GM23338 (cell line): ENCODE measurements at regions not wholly inside any gene's neighbourhood (a gene's known extent, or its start where the extent isn't known, plus 50 kb on each side); places are given as distances from the start of the nearest gene placed in this dataset.

ENCODE experiments used
- ATAC-seq: fragments of 200-7000 bp; cut with Tn5 transposase; 3 replicates; pipeline ENCODE4 v1.9.1; 2020
- DNase-seq: peaks from one replicate; pipeline ENCODE4 v3.0.0-alpha.2; 2015; ENCODE audit warnings: low spot score
- H2AFZ ChIP-seq: fragments of 200-600 bp; sonication (generic); 2 replicates; pipeline ENCODE4 v1.8.0; 2016; ENCODE audit warnings: antibody characterized with exemption, mild to moderate bottlenecking, moderate library complexity
- H3F3A ChIP-seq: fragments of 200-600 bp; sonication (generic); replicated peaks from 2 replicates; pipeline ENCODE4 v1.8.0; 2017; ENCODE audit warnings: antibody characterized with exemption, mixed run types, low read depth
- H3K27ac ChIP-seq: fragments of 200-600 bp; sonication (generic); 2 replicates; pipeline ENCODE4 v1.6.1; 2016; ENCODE audit warnings: low read depth
- H3K27me3 ChIP-seq: fragments of 200-600 bp; sonication (generic); 2 replicates; pipeline ENCODE4 v1.8.0; 2016; ENCODE audit warnings: mild to moderate bottlenecking, mixed run types, moderate library complexity; ENCODE audit not compliant: insufficient read depth
- H3K36me3 ChIP-seq: fragments of 200-600 bp; sonication (generic); 2 replicates; pipeline ENCODE4 v1.8.0; 2016; ENCODE audit warnings: mild to moderate bottlenecking; ENCODE audit not compliant: insufficient read depth
- H3K4me1 ChIP-seq: fragments of 200-600 bp; sonication (generic); 2 replicates; pipeline ENCODE4 v1.8.0; 2016; ENCODE audit warnings: mild to moderate bottlenecking, moderate library complexity; ENCODE audit not compliant: insufficient read depth
- H3K4me2 ChIP-seq: fragments of 200-600 bp; sonication (generic); 2 replicates; pipeline ENCODE4 v1.7.1; 2017; ENCODE audit warnings: mixed run types
- H3K4me3 ChIP-seq: fragments of 200-600 bp; sonication (generic); 2 replicates; pipeline ENCODE4 v1.6.1; 2016; ENCODE audit warnings: mixed run types
- H3K79me2 ChIP-seq: fragments of 200-600 bp; sonication (generic); replicated peaks from 2 replicates; pipeline ENCODE4 v1.8.0; 2017; ENCODE audit warnings: mild to moderate bottlenecking; ENCODE audit not compliant: insufficient read depth
- H3K9me2 ChIP-seq: fragments of 200-600 bp; sonication (generic); 2 replicates; pipeline ENCODE4 v1.8.0; 2017; ENCODE audit not compliant: insufficient read depth
- H4K20me1 ChIP-seq: fragments of 200-600 bp; sonication (generic); replicated peaks from 2 replicates; pipeline ENCODE4 v1.8.0; 2017; ENCODE audit warnings: mild to moderate bottlenecking; ENCODE audit not compliant: insufficient read depth
- H3K27ac Mint-ChIP-seq: 2 replicates; pipeline ENCODE4 v1.8.0; 2020; ENCODE audit warnings: inconsistent platforms, mild to moderate bottlenecking, moderate library complexity, mixed read lengths
- H3K27me3 Mint-ChIP-seq: 3 replicates; pipeline ENCODE4 v1.8.0; 2022; ENCODE audit warnings: low read depth, mild to moderate bottlenecking, moderate library complexity, mixed read lengths, inconsistent platforms; ENCODE audit not compliant: insufficient read depth, poor library complexity
- H3K36me3 Mint-ChIP-seq: 3 replicates; pipeline ENCODE4 v1.8.0; 2021; ENCODE audit warnings: low read depth, mild to moderate bottlenecking, inconsistent platforms, moderate library complexity, mixed read lengths
- H3K4me1 Mint-ChIP-seq: 3 replicates; pipeline ENCODE4 v1.8.0; 2020; ENCODE audit warnings: mild to moderate bottlenecking, inconsistent platforms, mixed read lengths
- H3K4me3 Mint-ChIP-seq: 3 replicates; pipeline ENCODE4 v1.8.0; 2021; ENCODE audit warnings: moderate library complexity, mild to moderate bottlenecking, inconsistent platforms, mixed read lengths
- H3K9me3 Mint-ChIP-seq: 3 replicates; pipeline ENCODE4 v1.8.0; 2020; ENCODE audit warnings: moderate library complexity, mild to moderate bottlenecking, inconsistent platforms, mixed read lengths
- CREB1 ChIP-seq: fragments of 250-450 bp; sonication (Bioruptor Pico); IDR thresholded peaks from 2 replicates; pipeline ENCODE4 v1.5.0; 2020; ENCODE audit warnings: low read depth, mild to moderate bottlenecking, moderate library complexity
- CTCF ChIP-seq, 2 experiments: fragments of 200-600 bp in 1 of 2; sonication (generic) in 1 of 2; conservative IDR thresholded peaks; 2 replicates each; pipeline versions ENCODE4 v1.5.1 to v1.6.1; 2016 to 2017; ENCODE audit warnings: antibody characterized with exemption in 2 of 2, low read depth in 2 of 2, mild to moderate bottlenecking in 2 of 2, moderate library complexity in 1 of 2
- ETS1 ChIP-seq: IDR thresholded peaks from 2 replicates; pipeline ENCODE4 v1.6.1; 2016; ENCODE audit warnings: antibody characterized with exemption
- EZH2 ChIP-seq: fragments of 200-600 bp; sonication (generic); IDR thresholded peaks from one replicate; pipeline ENCODE4 v1.8.0; 2017; ENCODE audit warnings: antibody characterized with exemption, mild to moderate bottlenecking, low read depth; ENCODE audit not compliant: unreplicated experiment
- EZH2phosphoT487 ChIP-seq: fragments of 200-600 bp; sonication (generic); IDR thresholded peaks from one replicate; pipeline ENCODE4 v1.8.1; 2018; ENCODE audit warnings: antibody characterized with exemption; ENCODE audit not compliant: unreplicated experiment
- JUNB ChIP-seq: IDR thresholded peaks from one replicate; pipeline ENCODE4 v1.6.1; 2016; ENCODE audit warnings: antibody characterized with exemption; ENCODE audit not compliant: unreplicated experiment
- NANOG ChIP-seq: IDR thresholded peaks from 2 replicates; pipeline ENCODE4 v1.6.1; 2016; ENCODE audit warnings: antibody characterized with exemption, borderline replicate concordance
- POLR2AphosphoS5 ChIP-seq: IDR thresholded peaks from 2 replicates; pipeline ENCODE4 v1.6.1; 2016; ENCODE audit warnings: antibody characterized with exemption, low read depth
- REST ChIP-seq: IDR thresholded peaks from one replicate; pipeline ENCODE4 v1.6.1; 2018; ENCODE audit warnings: antibody characterized with exemption; ENCODE audit not compliant: unreplicated experiment
- STAT1 ChIP-seq: IDR thresholded peaks from one replicate; pipeline ENCODE4 v1.6.1; 2016; ENCODE audit warnings: antibody characterized with exemption; ENCODE audit not compliant: unreplicated experiment
- ZNF114 ChIP-seq: fragments of 250-450 bp; sonication (Bioruptor Pico); IDR thresholded peaks from 2 replicates; pipeline ENCODE4 v1.5.0; 2020; ENCODE audit warnings: mild to moderate bottlenecking, moderate library complexity
- ZNF331 ChIP-seq: fragments of 250-450 bp; sonication (Bioruptor Pico); IDR thresholded peaks from 2 replicates; pipeline ENCODE4 v1.5.0; 2020; ENCODE audit warnings: low read depth, mild to moderate bottlenecking, moderate library complexity
- ZNF462 ChIP-seq: fragments of 250-450 bp; sonication (Bioruptor Pico); IDR thresholded peaks from 2 replicates; pipeline ENCODE4 v1.5.0; 2020; ENCODE audit warnings: mild to moderate bottlenecking, moderate library complexity

GRCh38 chr6:40948570-40948969 lies 90.5 kb downstream of the UNC5CL start:
- no peaks in the 10 kb centered on the region for H3K79me2 ChIP-seq
- DNase-seq = peak; percentile 21
- Mint-ChIP-seq H3K4me1 (peaks cover 54% of the 10 kb centered on the region), H3K27me3 (no peaks in the 10 kb centered on the region), H3K9me3 (no peaks in the 10 kb centered on the region), H3K27ac (peak overlapping the region; percentile 92), H3K36me3 (no peaks in the 10 kb centered on the region), H3K4me3 (no peak overlapping the region)
- H2AFZ ChIP-seq = no peak overlapping the region
- H4K20me1 ChIP-seq = no peaks in the 10 kb centered on the region
- H3K4me1 ChIP-seq = peaks cover 46% of the 10 kb centered on the region
- peak overlapping the region; percentile 16 for H3K4me2 ChIP-seq
- ATAC-seq = peak; percentile 29
- TF ChIP-seq NANOG = no peak
- no peak for TF ChIP-seq REST
- no peak for TF ChIP-seq STAT1
- no peak for TF ChIP-seq ZNF331 (CRISPR knock-in tag)
- no peak for TF ChIP-seq EZH2phosphoT487
- no peak for TF ChIP-seq ETS1
- no peak for TF ChIP-seq POLR2AphosphoS5
- TF ChIP-seq CTCF (conservative IDR thresholded peaks at IDR 0.05; ENCODE audit: low read depth in 2 of 2) = no peak
- TF ChIP-seq EZH2 = no peak
- no peak for TF ChIP-seq JUNB
- no peak for TF ChIP-seq ZNF462 (CRISPR knock-in tag)
- no peak for TF ChIP-seq CREB1
- no peak for TF ChIP-seq ZNF114 (CRISPR knock-in tag)
- H3K36me3 ChIP-seq = no peaks in the 10 kb centered on the region
- no peaks in the 10 kb centered on the region for H3K27me3 ChIP-seq
- H3F3A ChIP-seq = peaks cover 9% of the 10 kb centered on the region
- H3K4me3 ChIP-seq = peak overlapping the region; percentile 4; the same call in 1 of the 2 replicates
- H3K27ac ChIP-seq = peak overlapping the region; percentile 87
- no peaks in the 10 kb centered on the region for H3K9me2 ChIP-seq
